Activated naive CD8-positive, alpha-beta T cell treated with anti-CD3 and anti-CD28 coated beads, Interleukin-2, amount 50 U/mL, for 24 hours (primary cell): ENCODE measurements at regions not wholly inside any gene's neighbourhood (a gene's known extent, or its start where the extent isn't known, plus 50 kb on each side); places are given as distances from the start of the nearest gene placed in this dataset.

ENCODE experiments used
- ATAC-seq: fragments of 150-1000 bp; cut with Tn5 transposase; one replicate; pipeline ENCODE4 v1.10.0; 2021
- DNase-seq: peaks from one replicate; pipeline ENCODE4 v3.0.0; 2021
- H3K27ac Mint-ChIP-seq: one replicate; pipeline ENCODE4 v1.8.0; 2021; ENCODE audit warnings: mild to moderate bottlenecking, mixed read lengths
- H3K27me3 Mint-ChIP-seq: one replicate; pipeline ENCODE4 v1.8.0; 2021; ENCODE audit warnings: mixed read lengths
- H3K36me3 Mint-ChIP-seq: one replicate; pipeline ENCODE4 v1.8.0; 2021; ENCODE audit warnings: low read depth, mixed read lengths
- H3K4me1 Mint-ChIP-seq: one replicate; pipeline ENCODE4 v1.8.0; 2021; ENCODE audit warnings: mixed read lengths
- H3K4me3 Mint-ChIP-seq: one replicate; pipeline ENCODE4 v1.8.0; 2021; ENCODE audit warnings: mild to moderate bottlenecking, moderate library complexity, mixed read lengths
- H3K9me3 Mint-ChIP-seq: one replicate; pipeline ENCODE4 v1.8.0; 2021; ENCODE audit warnings: mixed read lengths

DNA sequence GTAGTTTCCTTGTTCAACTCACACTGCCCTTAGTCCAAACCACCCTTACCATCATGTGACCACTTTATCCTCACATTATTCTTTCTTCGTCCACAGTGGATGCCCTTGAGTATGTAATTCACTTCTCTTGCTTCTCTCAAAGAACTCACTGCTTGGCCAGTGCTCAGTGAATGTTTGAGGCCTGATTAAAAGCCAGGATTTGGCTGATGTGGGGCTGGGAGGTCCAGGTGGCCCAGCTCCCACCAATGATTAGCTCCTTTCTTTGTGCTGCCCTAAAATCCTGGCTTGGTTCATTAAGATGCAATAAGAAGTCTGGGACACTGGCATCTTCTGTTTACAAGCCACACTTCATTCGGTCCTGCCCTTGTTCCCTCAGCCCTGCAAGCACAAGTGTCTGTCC, 97.8 kb upstream of the CELF4 start:
- Mint-ChIP-seq H3K9me3 (no peaks in the 10 kb centered on the region), H3K27me3 (no peaks in the 10 kb centered on the region), H3K27ac (no peak overlapping the region), H3K4me1 (no peaks in the 10 kb centered on the region), H3K36me3 (no peaks in the 10 kb centered on the region), H3K4me3 (no peak overlapping the region)
- no peak for DNase-seq
- no peak for ATAC-seq

GRCh38 chr18:37662546-37663339, 97.1 kb upstream of the CELF4 start:
- Mint-ChIP-seq H3K27me3 (peaks cover 3% of the 10 kb centered on the region), H3K4me3 (no peak overlapping the region), H3K9me3 (no peaks in the 10 kb centered on the region), H3K4me1 (no peaks in the 10 kb centered on the region), H3K36me3 (no peaks in the 10 kb centered on the region), H3K27ac (no peak overlapping the region)
- ATAC-seq (no peak), DNase-seq (no peak)

GRCh38 chr18:37662099-37662498, 96.5 kb upstream of the CELF4 start:
- ATAC-seq (no peak), DNase-seq (no peak)
- H3K36me3 Mint-ChIP-seq: no peaks in the 10 kb centered on the region
- no peak overlapping the region for H3K4me3 Mint-ChIP-seq
- no peaks in the 10 kb centered on the region for H3K4me1 Mint-ChIP-seq
- H3K9me3 Mint-ChIP-seq: no peaks in the 10 kb centered on the region
- peaks cover 3% of the 10 kb centered on the region for H3K27me3 Mint-ChIP-seq
- no peak overlapping the region for H3K27ac Mint-ChIP-seq

GRCh38 chr18:37661478-37661877, 95.9 kb upstream of the CELF4 start:
- DNase-seq: no peak
- H3K9me3 Mint-ChIP-seq: no peaks in the 10 kb centered on the region
- H3K4me3 Mint-ChIP-seq: no peak overlapping the region
- H3K27ac Mint-ChIP-seq: no peak overlapping the region
- no peaks in the 10 kb centered on the region for H3K4me1 Mint-ChIP-seq
- H3K36me3 Mint-ChIP-seq: no peaks in the 10 kb centered on the region
- no peak for ATAC-seq
- H3K27me3 Mint-ChIP-seq: peaks cover 3% of the 10 kb centered on the region

GRCh38 chr18:37661061-37661460, 95.5 kb upstream of the CELF4 start:
- peaks cover 3% of the 10 kb centered on the region for H3K27me3 Mint-ChIP-seq
- no peak for ATAC-seq
- no peaks in the 10 kb centered on the region for H3K4me1 Mint-ChIP-seq
- H3K9me3 Mint-ChIP-seq: no peaks in the 10 kb centered on the region
- H3K4me3 Mint-ChIP-seq: no peak overlapping the region
- DNase-seq: no peak
- no peak overlapping the region for H3K27ac Mint-ChIP-seq
- H3K36me3 Mint-ChIP-seq: no peaks in the 10 kb centered on the region

- no peaks in the 10 kb centered on the region for H3K9me3 Mint-ChIP-seq
- no peaks in the 10 kb centered on the region for H3K4me1 Mint-ChIP-seq
- no peak for ATAC-seq
- peaks cover 3% of the 10 kb centered on the region for H3K27me3 Mint-ChIP-seq
- no peaks in the 10 kb centered on the region for H3K36me3 Mint-ChIP-seq
- no peak overlapping the region for H3K27ac Mint-ChIP-seq
- H3K4me3 Mint-ChIP-seq: no peak overlapping the region
- no peak for DNase-seq
Measured at GRCh38 chr18:37660658-37661057, 95.1 kb upstream of the CELF4 start.

GRCh38 chr18:37659906-37660305, 94.3 kb upstream of the CELF4 start:
- no peak for ATAC-seq
- H3K4me3 Mint-ChIP-seq: no peak overlapping the region
- H3K9me3 Mint-ChIP-seq: no peaks in the 10 kb centered on the region
- H3K27me3 Mint-ChIP-seq: peaks cover 3% of the 10 kb centered on the region
- no peak for DNase-seq
- H3K36me3 Mint-ChIP-seq: no peaks in the 10 kb centered on the region
- H3K4me1 Mint-ChIP-seq: no peaks in the 10 kb centered on the region
- H3K27ac Mint-ChIP-seq: no peak overlapping the region

DNA sequence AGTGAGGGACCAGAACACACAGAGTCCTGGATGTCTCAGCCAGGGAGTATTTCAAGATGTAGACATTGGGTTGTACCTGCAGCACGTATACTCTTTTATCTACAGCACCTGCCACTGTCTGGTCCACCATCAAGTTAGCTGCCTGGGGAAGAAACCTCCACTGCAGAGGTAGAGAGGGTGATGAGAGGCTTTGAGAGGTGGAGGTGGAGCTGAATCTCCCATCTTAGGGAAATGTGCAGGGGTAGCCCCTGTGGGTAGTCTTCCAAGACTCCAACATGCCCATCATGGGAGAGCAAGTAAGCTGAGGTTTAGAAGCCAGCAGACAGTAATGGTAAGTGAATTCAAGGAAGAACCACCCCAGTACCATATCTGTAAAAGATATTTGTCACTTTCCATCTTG, 93.3 kb upstream of the CELF4 start:
- no peaks in the 10 kb centered on the region for H3K36me3 Mint-ChIP-seq
- peaks cover 3% of the 10 kb centered on the region for H3K27me3 Mint-ChIP-seq
- no peaks in the 10 kb centered on the region for H3K9me3 Mint-ChIP-seq
- H3K27ac Mint-ChIP-seq: no peak overlapping the region
- H3K4me3 Mint-ChIP-seq: no peak overlapping the region
- no peak for DNase-seq
- no peaks in the 10 kb centered on the region for H3K4me1 Mint-ChIP-seq
- no peak for ATAC-seq

GRCh38 chr18:37657493-37657892, 91.9 kb upstream of the CELF4 start:
- ATAC-seq: no peak
- no peak overlapping the region for H3K4me3 Mint-ChIP-seq
- no peak overlapping the region for H3K27ac Mint-ChIP-seq
- no peaks in the 10 kb centered on the region for H3K4me1 Mint-ChIP-seq
- peaks cover 3% of the 10 kb centered on the region for H3K27me3 Mint-ChIP-seq
- H3K36me3 Mint-ChIP-seq: no peaks in the 10 kb centered on the region
- no peaks in the 10 kb centered on the region for H3K9me3 Mint-ChIP-seq
- no peak for DNase-seq

DNA sequence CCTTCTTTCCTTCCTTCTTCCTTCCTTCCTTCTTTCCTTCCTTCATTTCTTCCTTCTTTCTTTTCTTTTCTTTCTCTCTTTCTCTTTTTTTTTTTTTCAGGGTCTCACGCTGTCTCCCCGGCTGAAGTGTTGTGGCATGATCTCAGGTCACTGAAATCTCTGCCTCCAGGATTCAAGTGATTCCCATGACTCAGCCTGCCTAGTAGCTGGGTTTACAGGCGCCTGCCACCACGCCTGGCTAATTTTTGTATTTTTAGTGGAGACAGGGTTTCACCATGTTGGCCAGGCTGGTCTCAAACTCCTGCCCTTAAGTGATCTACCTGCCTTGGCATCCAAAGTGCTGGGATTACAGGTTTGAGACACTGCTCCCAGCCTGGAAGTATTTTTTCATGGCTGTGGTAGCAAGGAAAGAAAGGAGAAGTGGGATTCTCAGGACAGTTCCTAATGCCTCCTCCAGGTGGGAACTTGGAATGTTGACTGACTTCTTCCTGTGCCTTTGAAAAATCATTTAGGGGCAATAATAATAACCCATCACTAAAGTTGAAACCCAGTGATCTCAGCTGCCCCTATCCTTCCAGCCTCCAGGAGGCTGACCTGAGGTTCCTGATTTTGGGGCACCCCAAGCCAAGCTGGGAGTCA, 89.3 kb upstream of the CELF4 start:
- Mint-ChIP-seq H3K27ac (no peak overlapping the region), H3K36me3 (no peaks in the 10 kb centered on the region), H3K4me3 (no peak overlapping the region), H3K4me1 (no peaks in the 10 kb centered on the region), H3K27me3 (peaks cover 5% of the 10 kb centered on the region), H3K9me3 (peaks cover 3% of the 10 kb centered on the region)
- DNase-seq (no peak), ATAC-seq (no peak)

DNA sequence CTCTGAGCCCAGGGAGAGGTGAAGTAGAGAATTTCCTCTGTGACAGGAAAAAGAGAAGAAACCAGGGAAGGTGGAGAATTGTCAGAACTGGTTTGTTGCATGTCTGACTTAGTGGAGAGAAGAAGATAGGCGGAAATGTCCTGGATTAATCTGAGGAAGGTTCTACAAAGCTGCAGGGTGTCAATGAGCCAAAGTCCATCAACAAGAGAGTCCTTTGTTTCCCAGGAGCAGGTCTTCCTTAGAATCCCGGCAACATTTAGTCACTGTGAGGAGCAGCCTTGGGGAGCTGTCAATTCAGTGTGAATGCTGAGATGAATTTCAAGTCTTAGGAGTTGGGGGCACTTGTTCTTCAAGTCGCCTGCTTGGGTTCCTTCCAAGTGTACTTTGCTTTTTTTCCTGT, 88.4 kb upstream of the CELF4 start:
- Mint-ChIP-seq H3K9me3 (peaks cover 8% of the 10 kb centered on the region), H3K4me1 (no peaks in the 10 kb centered on the region)
- ATAC-seq: no peak

GRCh38 chr18:37653618-37654017, 88.0 kb upstream of the CELF4 start:
- Mint-ChIP-seq H3K4me1 (no peaks in the 10 kb centered on the region), H3K36me3 (no peaks in the 10 kb centered on the region), H3K4me3 (no peak overlapping the region), H3K27me3 (peaks cover 5% of the 10 kb centered on the region), H3K27ac (no peak overlapping the region), H3K9me3 (peaks cover 8% of the 10 kb centered on the region)
- DNase-seq: no peak
- ATAC-seq: no peak

More for the DNA sequence above, 88.4 kb upstream of the CELF4 start:
- no peaks in the 10 kb centered on the region for H3K36me3 Mint-ChIP-seq
- no peak for DNase-seq
- no peak overlapping the region for H3K27ac Mint-ChIP-seq
- H3K27me3 Mint-ChIP-seq: peaks cover 5% of the 10 kb centered on the region
- no peak overlapping the region for H3K4me3 Mint-ChIP-seq

DNA sequence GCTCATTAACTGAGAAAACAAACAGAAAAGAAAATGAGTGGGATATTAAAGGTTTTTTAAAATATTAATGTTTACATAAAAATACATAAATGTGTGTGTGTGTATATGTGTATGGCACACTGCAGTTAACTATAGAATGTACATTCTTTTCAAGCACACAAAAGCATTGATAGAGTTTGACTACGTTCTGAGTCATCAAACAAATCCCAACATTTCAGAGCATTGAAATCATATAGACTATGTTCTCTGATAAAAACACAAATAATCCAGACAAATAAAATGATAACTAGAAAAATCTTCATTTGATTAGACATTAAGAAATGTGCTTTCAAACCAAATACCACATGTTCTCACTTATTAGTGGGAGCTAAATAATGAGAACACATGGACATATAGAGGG, 84.3 kb upstream of the CELF4 start:
- H3K36me3 Mint-ChIP-seq: no peaks in the 10 kb centered on the region
- DNase-seq: no peak
- peaks cover 2% of the 10 kb centered on the region for H3K27me3 Mint-ChIP-seq
- H3K27ac Mint-ChIP-seq: no peak overlapping the region
- ATAC-seq: no peak
- H3K4me1 Mint-ChIP-seq: no peaks in the 10 kb centered on the region
- H3K9me3 Mint-ChIP-seq: peaks cover 12% of the 10 kb centered on the region
- no peak overlapping the region for H3K4me3 Mint-ChIP-seq

DNA sequence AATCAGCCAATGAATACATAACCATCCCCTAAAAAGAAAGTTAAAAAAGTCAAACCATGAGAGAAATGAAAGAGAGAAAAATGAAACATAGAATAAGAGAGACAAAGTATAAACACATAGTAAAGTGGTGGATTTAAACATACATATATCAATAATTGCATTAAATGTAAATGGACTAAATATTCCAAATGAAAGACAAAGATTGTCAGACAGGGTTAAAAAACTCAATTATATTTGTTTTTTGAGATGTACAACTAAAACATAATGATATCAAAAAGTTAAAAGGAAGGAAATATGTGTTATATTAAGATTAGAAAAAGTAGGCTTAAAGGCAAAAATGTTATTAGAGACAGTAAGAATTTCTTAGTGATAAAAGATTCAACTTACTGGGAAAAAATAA, 83.8 kb upstream of the CELF4 start:
- H3K36me3 Mint-ChIP-seq: no peaks in the 10 kb centered on the region
- no peak overlapping the region for H3K4me3 Mint-ChIP-seq
- peaks cover 2% of the 10 kb centered on the region for H3K27me3 Mint-ChIP-seq
- H3K9me3 Mint-ChIP-seq: peaks cover 12% of the 10 kb centered on the region
- H3K4me1 Mint-ChIP-seq: no peaks in the 10 kb centered on the region
- DNase-seq: no peak
- no peak for ATAC-seq
- no peak overlapping the region for H3K27ac Mint-ChIP-seq

GRCh38 chr18:37641573-37641972, 76.0 kb upstream of the CELF4 start:
- H3K36me3 Mint-ChIP-seq: no peaks in the 10 kb centered on the region
- no peaks in the 10 kb centered on the region for H3K27me3 Mint-ChIP-seq

More at GRCh38 chr18:37641573-37641972, 76.0 kb upstream of the CELF4 start:
- H3K4me3 Mint-ChIP-seq: no peak overlapping the region
- no peak overlapping the region for H3K27ac Mint-ChIP-seq
- DNase-seq: no peak
- peaks cover 15% of the 10 kb centered on the region for H3K9me3 Mint-ChIP-seq
- no peaks in the 10 kb centered on the region for H3K4me1 Mint-ChIP-seq
- no peak for ATAC-seq
